GM18517 (cell line): ENCODE measurements at regions not wholly inside any gene's neighbourhood (a gene's known extent, or its start where the extent isn't known, plus 50 kb on each side); places are given as distances from the start of the nearest gene placed in this dataset.
"Not testable (repeated sequence)": the region's sequence is repeated elsewhere in the genome, so short reads cannot be mapped to it uniquely, and the experiment has no call there.

Source experiments
- ATAC-seq: cut with Tn5 transposase; IDR thresholded peaks from one replicate; pipeline ENCODE4 v1.9.1; 2021; ENCODE audit warnings: mild to moderate bottlenecking, moderate library complexity; ENCODE audit not compliant: unreplicated experiment

DNA sequence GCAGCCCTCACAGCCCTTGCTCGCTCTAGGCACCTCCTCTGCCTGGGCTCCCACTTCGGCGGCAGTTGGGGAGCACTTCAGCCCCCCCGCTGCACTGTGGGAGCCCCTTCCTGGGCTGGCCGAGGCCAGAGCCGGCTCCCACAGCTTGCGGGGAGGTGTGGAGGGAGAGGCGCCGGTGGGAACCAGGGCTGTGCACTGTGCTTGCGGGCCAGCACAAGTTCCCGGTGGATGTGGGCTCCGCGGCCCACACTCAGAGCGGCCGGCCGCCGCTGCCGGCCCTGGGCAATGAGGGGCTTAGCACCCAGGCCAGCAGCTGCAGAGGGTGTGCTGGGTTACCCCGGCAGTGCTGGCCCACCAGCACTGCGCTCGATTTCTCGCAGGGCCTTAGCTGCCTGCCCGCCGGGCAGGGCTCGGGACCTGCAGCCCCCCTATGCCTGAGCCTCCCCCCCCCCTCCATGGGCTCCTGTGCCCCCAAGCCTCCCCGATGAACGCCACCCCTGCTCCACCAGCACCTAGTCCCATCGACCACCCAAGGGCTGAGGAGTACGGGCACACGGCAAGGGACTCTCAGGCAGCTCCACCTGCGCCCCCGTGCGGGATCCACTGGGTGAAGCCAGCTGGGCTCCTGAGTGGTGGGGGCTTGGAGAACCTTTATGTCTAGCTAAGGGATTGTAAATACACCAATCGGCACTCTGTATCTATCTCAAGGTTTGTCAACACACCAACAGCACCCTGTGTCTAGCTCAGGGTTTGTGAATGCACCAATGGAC, 224.8 kb downstream of the ZNF608 start:
- ATAC-seq = no peak

DNA sequence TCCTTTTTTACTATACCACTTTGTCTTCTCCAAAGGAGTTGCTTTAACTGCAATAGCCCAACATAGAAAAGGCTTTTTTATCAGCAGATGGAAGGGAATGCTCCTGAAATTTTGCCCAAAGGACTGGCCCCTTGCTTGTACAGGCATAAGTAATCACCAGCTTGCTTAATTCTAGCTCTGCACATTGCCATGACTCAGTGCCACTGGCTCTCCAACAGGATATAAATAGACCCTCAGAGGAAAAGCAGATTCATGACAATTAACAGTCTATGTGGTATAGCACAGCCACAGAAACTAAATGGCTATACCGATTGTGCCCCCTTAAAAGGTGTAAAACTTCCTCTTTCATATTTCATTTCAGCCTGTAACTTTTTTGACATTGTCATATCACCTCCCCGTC, 227.0 kb downstream of the ZNF608 start:
- peak; percentile 90 for ATAC-seq

GRCh38 chr5:124516567-124516966, 229.9 kb downstream of the ZNF608 start:
- ATAC-seq = no peak

GRCh38 chr5:124515497-124516245, 230.8 kb downstream of the ZNF608 start:
- no peak for ATAC-seq

- ATAC-seq = no peak
Measured at GRCh38 chr5:124514956-124515355, 231.5 kb downstream of the ZNF608 start.

DNA sequence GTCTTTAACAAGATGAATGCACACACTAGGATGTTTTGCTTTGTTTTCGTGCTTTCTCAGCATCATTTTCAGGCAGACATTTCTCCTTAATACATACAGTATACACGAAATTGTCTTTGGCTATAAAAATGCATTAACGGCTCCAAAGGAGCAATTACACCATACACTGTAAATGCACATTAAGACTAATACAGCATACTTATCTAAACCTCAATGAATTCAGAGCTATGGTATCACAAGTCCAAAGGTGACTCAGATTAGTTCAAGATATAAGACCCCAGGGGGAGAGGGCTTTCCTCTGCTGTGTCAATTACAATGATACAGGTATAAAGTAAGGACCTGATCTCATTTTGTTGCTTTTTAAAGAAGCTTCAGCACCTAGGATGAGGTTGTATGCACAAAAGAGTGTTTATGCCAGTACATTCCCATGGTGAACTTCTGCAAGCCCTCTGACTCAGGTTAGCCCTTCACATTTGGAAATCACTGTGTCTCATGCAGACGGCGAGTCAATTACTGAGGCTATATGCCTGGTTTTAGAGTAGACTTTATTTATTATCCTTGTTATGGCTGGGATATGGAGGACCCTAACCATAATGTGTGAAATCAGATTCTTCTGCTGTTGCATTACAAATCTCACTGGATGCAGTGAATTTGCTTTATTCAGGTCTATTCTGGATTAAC, 233.3 kb downstream of the ZNF608 start:
- ATAC-seq = no peak

DNA sequence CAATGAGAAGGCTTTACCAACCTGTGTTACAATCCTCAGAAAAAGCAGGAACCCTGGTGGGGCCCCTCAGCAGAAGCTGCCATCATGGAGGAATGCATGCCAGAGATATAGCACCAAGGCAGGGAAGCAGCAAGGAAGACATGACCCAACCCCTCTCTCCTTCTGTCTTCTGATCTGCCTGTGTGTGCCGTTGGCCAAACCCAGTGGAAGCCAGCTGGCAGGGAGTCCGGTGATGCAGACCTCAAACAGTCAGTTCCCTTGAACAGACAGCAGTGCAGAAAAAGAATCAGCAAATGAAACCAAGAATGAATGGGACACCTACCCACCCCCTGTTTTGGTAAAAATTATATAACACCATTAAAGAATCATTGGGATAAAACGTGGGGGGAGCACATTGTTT, 234.2 kb downstream of the ZNF608 start:
- ATAC-seq = no peak

- no peak for ATAC-seq
Measured at GRCh38 chr5:124511791-124512190, 234.6 kb downstream of the ZNF608 start.

- ATAC-seq = no peak
Measured at GRCh38 chr5:124507688-124508087, 238.8 kb downstream of the ZNF608 start.

DNA sequence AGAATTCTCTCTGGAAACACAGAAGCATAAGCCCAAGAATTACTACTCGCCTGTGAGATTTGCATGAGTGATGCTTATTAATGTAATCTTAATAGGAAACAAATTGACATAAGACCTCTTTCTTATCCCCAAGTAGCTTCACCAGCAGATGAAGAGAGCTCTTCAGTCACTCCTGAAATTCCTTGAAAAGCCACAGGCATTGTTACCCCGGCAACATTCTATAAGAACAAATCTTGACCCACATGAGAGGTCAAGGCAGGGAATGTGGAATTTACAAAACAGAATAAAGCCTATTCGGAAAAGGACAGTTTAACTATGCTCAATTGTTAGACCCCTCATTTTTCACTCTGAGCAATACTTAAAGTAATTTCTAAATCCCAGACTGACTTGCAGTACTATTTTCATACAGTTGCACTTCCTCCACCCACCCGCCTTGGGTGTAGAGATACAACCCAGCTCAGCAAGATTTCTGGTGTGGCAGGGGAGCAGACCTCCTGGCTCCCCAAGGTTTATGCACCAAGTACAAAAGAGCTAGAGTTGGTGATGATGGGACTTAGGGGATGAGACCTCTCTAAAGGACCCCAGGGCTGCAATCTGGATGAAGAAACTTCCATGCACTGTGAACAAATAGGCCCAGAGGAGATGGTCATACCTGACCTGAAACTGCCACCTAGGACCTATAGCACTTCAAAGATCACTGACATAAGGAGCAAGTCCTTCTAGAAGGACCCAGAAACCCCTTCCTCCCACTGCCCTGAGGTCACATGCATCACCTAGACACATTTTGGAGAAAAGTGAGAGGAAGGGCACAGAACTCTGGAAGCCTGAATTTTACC, 242.1 kb downstream of the ZNF608 start:
- ATAC-seq = peak; percentile 99

- ATAC-seq = no peak
Measured at GRCh38 chr5:124502551-124502950, 243.9 kb downstream of the ZNF608 start.

DNA sequence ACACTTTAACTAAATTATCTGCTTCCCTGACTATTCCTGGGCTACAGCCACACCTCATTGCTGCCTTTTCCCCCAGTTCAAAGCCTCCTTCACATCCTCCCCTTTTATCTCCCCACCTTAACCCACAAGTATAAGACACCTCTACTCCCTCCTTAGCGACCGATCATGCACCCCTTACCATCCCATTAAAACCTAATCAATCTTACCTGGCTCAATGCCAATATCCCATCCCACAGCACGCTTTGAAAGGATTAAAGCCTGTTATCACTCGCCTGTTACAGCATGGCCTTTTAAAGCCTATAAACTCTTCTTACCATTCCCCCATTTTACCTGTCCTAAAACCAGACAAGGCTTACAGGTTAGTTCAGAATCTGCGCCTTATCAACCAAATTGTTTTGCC, 246.6 kb downstream of the ZNF608 start:
- ATAC-seq = not testable (repeated sequence)

DNA sequence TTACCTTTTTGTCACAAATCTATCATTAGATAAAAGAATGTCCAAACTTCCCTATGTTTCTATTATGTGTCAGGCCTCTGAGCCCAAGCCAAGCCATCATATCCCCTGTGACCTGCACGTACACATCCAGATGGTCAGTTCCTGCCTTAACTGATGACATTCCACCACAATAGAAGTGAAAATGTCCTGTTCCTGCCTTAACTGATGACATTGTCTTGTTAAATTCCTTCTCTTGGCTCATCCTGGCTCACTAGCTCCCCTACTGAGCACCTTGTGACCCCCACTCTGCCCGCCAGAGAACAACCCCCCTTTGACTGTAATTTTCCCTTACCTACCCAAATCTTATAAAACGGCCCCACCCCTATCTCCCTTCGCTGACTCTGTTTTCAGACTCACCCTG, 249.5 kb downstream of the ZNF608 start:
- ATAC-seq = not testable (repeated sequence)

DNA sequence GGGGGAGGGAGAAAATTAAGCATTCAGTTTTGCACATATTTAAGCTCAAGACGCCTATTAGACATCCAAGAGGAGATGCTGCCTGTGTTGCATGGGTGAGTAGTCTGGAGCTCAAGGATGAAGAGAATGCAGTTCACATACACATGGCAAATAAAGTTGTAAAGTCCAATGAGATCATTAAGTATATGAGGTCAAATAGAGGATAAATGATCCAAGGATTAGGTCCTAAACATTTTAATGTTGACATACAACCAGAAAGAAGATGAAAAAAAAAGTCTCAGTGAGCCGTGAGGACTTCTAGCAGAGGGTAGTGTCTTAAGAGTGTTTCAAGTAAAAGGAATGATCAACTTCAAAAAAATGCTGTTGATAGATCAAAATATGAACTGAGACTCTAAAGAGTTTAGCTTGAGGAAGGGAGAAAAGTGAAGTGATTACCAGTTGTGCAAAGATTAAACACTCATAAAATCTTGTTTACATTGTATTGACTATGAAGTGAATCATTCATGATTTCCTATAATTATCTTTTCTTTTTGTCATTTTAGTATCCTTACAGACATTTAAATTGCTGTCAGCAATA, 251.8 kb downstream of the ZNF608 start:
- ATAC-seq = no peak

DNA sequence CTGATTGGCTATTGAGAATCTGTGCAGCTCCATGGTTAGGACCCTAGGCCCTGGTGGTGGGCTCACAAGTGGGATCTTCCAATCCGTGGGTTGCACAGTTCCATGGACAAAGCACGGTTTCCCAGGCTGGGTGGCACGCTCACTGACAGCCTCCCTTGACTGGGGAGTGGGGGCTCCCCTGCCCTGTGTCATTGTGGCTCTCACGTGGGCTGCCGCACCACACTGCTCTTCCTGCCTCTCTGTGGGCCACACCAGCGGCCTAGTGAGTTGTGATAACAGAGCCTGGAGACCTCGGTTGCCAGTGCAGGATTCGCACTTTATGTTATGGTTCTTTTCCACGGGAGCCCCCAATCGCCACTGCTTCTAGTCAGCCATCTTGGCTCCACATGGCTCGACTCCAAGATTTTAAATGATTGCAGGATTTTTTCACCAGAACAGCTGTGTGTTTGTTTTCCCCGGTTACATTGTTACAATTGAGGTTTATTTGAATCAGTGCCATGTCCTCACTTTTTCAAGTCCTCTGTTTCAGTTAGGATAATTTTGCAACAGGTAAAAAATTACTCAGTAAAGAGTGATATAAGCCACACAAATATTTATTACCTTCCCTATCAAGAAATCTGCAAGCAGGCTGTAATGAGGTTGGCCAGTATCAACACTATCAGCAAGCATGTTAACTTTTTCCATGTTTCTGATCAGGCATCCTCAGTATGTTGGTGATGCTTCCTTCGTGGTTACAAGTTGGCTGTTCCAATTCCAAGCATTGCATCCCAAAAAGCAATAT, 253.8 kb downstream of the ZNF608 start:
- no peak for ATAC-seq

GRCh38 chr5:124490315-124490714, 256.1 kb downstream of the ZNF608 start:
- ATAC-seq = not testable (repeated sequence)

- no peak for ATAC-seq
Measured at GRCh38 chr5:124481419-124481818, 265.0 kb downstream of the ZNF608 start.

- no peak for ATAC-seq
Measured at GRCh38 chr5:124480964-124481363, 265.5 kb downstream of the ZNF608 start.

DNA sequence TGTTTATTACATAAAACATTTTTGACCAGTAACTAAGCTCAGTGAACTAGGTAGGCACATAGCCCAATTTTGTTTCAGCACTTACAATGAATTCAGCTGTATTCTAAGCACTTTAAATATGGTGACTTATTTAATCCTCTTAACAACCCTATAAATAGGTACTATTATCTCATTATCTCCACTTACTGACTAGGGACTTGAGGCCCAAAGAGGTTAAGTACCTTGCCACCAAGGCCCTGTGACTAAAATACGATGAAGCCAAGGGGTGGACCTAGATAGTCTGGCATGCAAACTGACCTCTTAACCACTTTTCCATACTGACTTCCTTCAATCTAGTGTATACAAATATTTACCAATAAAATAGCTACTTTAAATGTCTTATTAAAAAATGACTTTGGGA, 266.4 kb downstream of the ZNF608 start:
- no peak for ATAC-seq

DNA sequence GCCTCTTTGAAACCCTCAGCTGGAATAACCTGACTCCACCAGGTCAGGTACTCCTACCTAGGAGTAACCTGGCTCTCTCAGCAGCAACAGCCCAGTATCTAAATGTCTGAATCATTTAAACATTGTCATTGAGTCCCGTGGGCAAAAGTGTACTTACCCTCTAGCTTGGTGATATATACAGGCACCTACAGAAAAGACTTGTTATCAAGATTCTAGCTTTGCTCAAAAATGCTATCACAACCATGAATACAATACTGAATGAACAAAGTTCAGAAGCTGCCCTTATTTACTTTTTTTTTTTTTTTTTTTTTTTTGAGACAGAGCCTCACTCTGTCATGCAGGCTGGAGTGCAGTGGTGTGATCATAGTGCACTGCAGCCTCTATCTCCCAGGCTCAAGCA, 268.2 kb downstream of the ZNF608 start:
- no peak for ATAC-seq
